ENCODE measurements at regions not wholly inside any gene's neighbourhood (a gene's known extent, or its start where the extent isn't known, plus 50 kb on each side); places are given as distances from the start of the nearest gene placed in this dataset.

- no peaks in the 10 kb centered on the region for H3K4me1 ChIP-seq
- no peaks in the 10 kb centered on the region for H3K9me3 ChIP-seq
- intact Hi-C loops (cut with DNase I) = no loop called here
- H3K4me3 ChIP-seq = no peak overlapping the region
- no peak for TF ChIP-seq CTCF (IDR thresholded peaks at IDR 0.05)
- H3K27ac ChIP-seq = no peak overlapping the region
- H3K9ac ChIP-seq (ENCODE audit: low read depth in 2 of 2, low read length in 2 of 2) = no peak overlapping the region
- no peak for DNase-seq
- H3K36me3 ChIP-seq = no peaks in the 10 kb centered on the region
- no peaks in the 10 kb centered on the region for H3K27me3 ChIP-seq
These were observed 640.5 kb upstream of the GOLIM4 start for GRCh38 chr3:168736202-168736601.

- Histone ChIP-seq H3K27me3 (no peaks in the 10 kb centered on the region), H3K27ac (no peak overlapping the region)
- intact Hi-C loops (cut with DNase I) = no loop called here
These were observed 634.3 kb upstream of the GOLIM4 start for GRCh38 chr3:168730073-168730472.

GRCh38 chr3:168722091-168722490, 626.4 kb upstream of the GOLIM4 start:
- TF ChIP-seq CTCF (IDR thresholded peaks at IDR 0.05) = no peak
- Histone ChIP-seq H3K4me3 (no peak overlapping the region), H3K9ac (ENCODE audit: low read depth in 2 of 2, low read length in 2 of 2) (no peak overlapping the region), H3K9me3 (no peaks in the 10 kb centered on the region), H3K27ac (no peak overlapping the region), H3K27me3 (no peaks in the 10 kb centered on the region), H3K4me1 (no peaks in the 10 kb centered on the region), H3K36me3 (no peaks in the 10 kb centered on the region)
- DNase-seq = no peak
- intact Hi-C loops (cut with DNase I) = no loop called here

More at GRCh38 chr3:168730073-168730472, 634.3 kb upstream of the GOLIM4 start:
- H3K4me1 ChIP-seq = no peaks in the 10 kb centered on the region
- H3K36me3 ChIP-seq = no peaks in the 10 kb centered on the region
- no peak overlapping the region for H3K4me3 ChIP-seq
- no peak overlapping the region for H3K9ac ChIP-seq (ENCODE audit: low read depth in 2 of 2, low read length in 2 of 2)
- no peaks in the 10 kb centered on the region for H3K9me3 ChIP-seq
- no peak for DNase-seq
- no peak for TF ChIP-seq CTCF (IDR thresholded peaks at IDR 0.05)

GRCh38 chr3:168714609-168715240, 619.0 kb upstream of the GOLIM4 start:
- intact Hi-C loops (cut with DNase I) = no loop called here

GRCh38 chr3:168709073-168709472, 613.3 kb upstream of the GOLIM4 start:
- intact Hi-C loops (cut with DNase I) = no loop called here
- Histone ChIP-seq H3K4me1 (no peaks in the 10 kb centered on the region), H3K9me3 (no peaks in the 10 kb centered on the region), H3K4me3 (no peak overlapping the region), H3K27ac (no peak overlapping the region), H3K36me3 (no peaks in the 10 kb centered on the region), H3K9ac (ENCODE audit: low read depth in 2 of 2, low read length in 2 of 2) (no peak overlapping the region), H3K27me3 (no peaks in the 10 kb centered on the region)
- no peak for TF ChIP-seq CTCF (IDR thresholded peaks at IDR 0.05)
- no peak for DNase-seq

More at GRCh38 chr3:168714609-168715240, 619.0 kb upstream of the GOLIM4 start:
- Histone ChIP-seq H3K27me3 (no peaks in the 10 kb centered on the region), H3K9me3 (no peaks in the 10 kb centered on the region), H3K27ac (no peak overlapping the region), H3K36me3 (no peaks in the 10 kb centered on the region), H3K9ac (ENCODE audit: low read depth in 2 of 2, low read length in 2 of 2) (no peak overlapping the region), H3K4me1 (no peaks in the 10 kb centered on the region), H3K4me3 (no peak overlapping the region)
- no peak for TF ChIP-seq CTCF (IDR thresholded peaks at IDR 0.05)
- no peak for DNase-seq
